IMR-90 (cell line): ENCODE measurements at regions not wholly inside any gene's neighbourhood (a gene's known extent, or its start where the extent isn't known, plus 50 kb on each side); places are given as distances from the start of the nearest gene placed in this dataset.

ENCODE experiments used
- ATAC-seq: fragments of 200-7000 bp; cut with Tn5 transposase; 2 replicates; pipeline ENCODE4 v1.9.1; 2020; ENCODE audit warnings: low read depth, mild to moderate bottlenecking, moderate library complexity
- BruUV-seq: library from RNA; stranded (reverse); fragments of 400-500 nt; replicated peaks from 2 replicates; lab custom pipeline; 2021; lab: Mats Ljungman, UMichigan
- CTCF ChIA-PET: fragments of 300-600 bp; formaldehyde crosslinking; extraction: SDS; loops from one replicate; lab custom pipeline; 2021; ENCODE audit warnings: antibody characterized with exemption; lab: Yijun Ruan, JAX
- POLR2A ChIA-PET: fragments of 300-600 bp; sonication (Branson Sonifier 250); formaldehyde crosslinking; loops from one replicate; lab custom pipeline; 2022; ENCODE audit warnings: antibody characterized with exemption; ENCODE audit not compliant: unreplicated experiment; lab: Charles Lee
- DNase-seq: peaks from one replicate; pipeline ENCODE4 v3.0.0; 2013
- H2AFZ ChIP-seq: replicated peaks from 2 replicates; pipeline ENCODE3; 2013; ENCODE audit warnings: low read length, mild to moderate bottlenecking; ENCODE audit not compliant: poor library complexity
- H2AK5ac ChIP-seq: 2 replicates; pipeline ENCODE4 v1.6.1; 2013; ENCODE audit warnings: low read depth, low read length, inconsistent platforms
- H2AK9ac ChIP-seq: replicated peaks from 2 replicates; pipeline ENCODE3; 2013; ENCODE audit warnings: mild to moderate bottlenecking, low read depth, low read length, moderate library complexity; ENCODE audit not compliant: poor library complexity
- H2BK120ac ChIP-seq: 2 replicates; pipeline ENCODE4 v1.6.1; 2013; ENCODE audit warnings: low read depth, low read length, inconsistent platforms
- H2BK15ac ChIP-seq: 3 replicates; pipeline ENCODE4 v1.6.1; 2013; ENCODE audit warnings: low read depth, low read length, inconsistent platforms
- H2BK20ac ChIP-seq: 2 replicates; pipeline ENCODE4 v1.6.1; 2013; ENCODE audit warnings: low read depth, mild to moderate bottlenecking, inconsistent platforms, low read length, moderate library complexity
- H2BK5ac ChIP-seq: 2 replicates; pipeline ENCODE4 v1.6.1; 2013; ENCODE audit warnings: mild to moderate bottlenecking, low read depth, low read length, inconsistent platforms; ENCODE audit not compliant: poor library complexity, severe bottlenecking
- H3K14ac ChIP-seq: replicated peaks from 2 replicates; pipeline ENCODE4 v1.6.1; 2013; ENCODE audit warnings: low read depth, low read length, inconsistent platforms
- H3K18ac ChIP-seq: 2 replicates; pipeline ENCODE4 v1.6.1; 2013; ENCODE audit warnings: low read depth, low read length, control low read depth
- H3K23ac ChIP-seq: 2 replicates; pipeline ENCODE4 v1.6.1; 2013; ENCODE audit warnings: low read depth, low read length, inconsistent platforms
- H3K27ac ChIP-seq: 2 replicates; pipeline ENCODE4 v1.5.1; 2013; ENCODE audit warnings: mild to moderate bottlenecking, control low read depth, low read length; ENCODE audit not compliant: insufficient read depth
- H3K27me3 ChIP-seq: 2 replicates; pipeline ENCODE4 v1.6.1; 2013; ENCODE audit warnings: low read length; ENCODE audit not compliant: control insufficient read depth, insufficient read depth
- H3K36me3 ChIP-seq: 2 replicates; pipeline ENCODE4 v1.6.1; 2013; ENCODE audit warnings: low read length, mixed read lengths; ENCODE audit not compliant: control insufficient read depth, insufficient read depth
- H3K4ac ChIP-seq: 2 replicates; pipeline ENCODE4 v1.6.1; 2013; ENCODE audit warnings: low read depth, low read length, inconsistent platforms
- H3K4me1 ChIP-seq: 2 replicates; pipeline ENCODE4 v1.6.1; 2013; ENCODE audit warnings: low read length, mixed read lengths; ENCODE audit not compliant: control insufficient read depth, insufficient read depth
- H3K4me2 ChIP-seq: 2 replicates; pipeline ENCODE4 v1.6.1; 2013; ENCODE audit warnings: low read depth, mild to moderate bottlenecking, control low read depth, low read length, moderate library complexity
- H3K4me3 ChIP-seq: 2 replicates; pipeline ENCODE4 v1.5.1; 2013; ENCODE audit warnings: low read depth, mild to moderate bottlenecking, control low read depth, low read length, moderate library complexity; ENCODE audit not compliant: insufficient read depth
- H3K56ac ChIP-seq: 2 replicates; pipeline ENCODE4 v1.6.1; 2013; ENCODE audit warnings: low read length, inconsistent platforms; ENCODE audit not compliant: insufficient read depth; ENCODE audit errors: extremely low read depth
- H3K79me1 ChIP-seq, 2 experiments: 2 replicates each; pipeline ENCODE4 v1.6.1; 2013; ENCODE audit warnings: low read length in 2 of 2, inconsistent platforms in 1 of 2, low read depth in 1 of 2
- H3K9ac ChIP-seq: 2 replicates; pipeline ENCODE4 v1.6.1; 2013; ENCODE audit warnings: low read depth, low read length, control low read depth
- H3K9me1 ChIP-seq: 2 replicates; pipeline ENCODE4 v1.6.1; 2013; ENCODE audit warnings: low read length, inconsistent platforms; ENCODE audit not compliant: insufficient read depth
- H3K9me3 ChIP-seq: 2 replicates; pipeline ENCODE4 v1.6.1; 2013; ENCODE audit warnings: low read length; ENCODE audit not compliant: control insufficient read depth, insufficient read depth
- H4K20me1 ChIP-seq: 2 replicates; pipeline ENCODE4 v1.6.1; 2013; ENCODE audit warnings: low read length, inconsistent platforms; ENCODE audit not compliant: insufficient read depth
- H4K5ac ChIP-seq: 2 replicates; pipeline ENCODE4 v1.6.1; 2013; ENCODE audit warnings: mild to moderate bottlenecking, low read depth, low read length, control low read depth
- H4K8ac ChIP-seq, 2 experiments: 2 replicates each; pipeline ENCODE4 v1.6.1; 2013; ENCODE audit warnings: low read depth in 2 of 2, low read length in 2 of 2, control low read depth in 1 of 2, inconsistent platforms in 1 of 2
- H4K91ac ChIP-seq: 2 replicates; pipeline ENCODE4 v1.6.1; 2013; ENCODE audit warnings: low read depth, low read length, inconsistent platforms; ENCODE audit not compliant: insufficient read depth
- CHD1 ChIP-seq: IDR thresholded peaks from 2 replicates; pipeline ENCODE4 v1.6.1; 2012; ENCODE audit warnings: low read depth, low read length, improper control_type of control experiment
- FOS ChIP-seq: fragments of 150-350 bp; IDR thresholded peaks from 2 replicates; pipeline ENCODE4 v1.6.1; 2016; ENCODE audit warnings: low read depth, low read length
- MXI1 ChIP-seq: IDR thresholded peaks from 2 replicates; pipeline ENCODE4 v1.6.1; 2012; ENCODE audit warnings: low read depth, mild to moderate bottlenecking, low read length, moderate library complexity, borderline replicate concordance
- SMC3 ChIP-seq: fragments of 150-350 bp; IDR thresholded peaks from 2 replicates; pipeline ENCODE4 v1.6.1; 2016; ENCODE audit warnings: low read depth, mild to moderate bottlenecking, antibody characterized with exemption, low read length, moderate library complexity
- WGBS, 2 experiments: methylation state at CpG; one replicate each; pipeline versions ENCODE4 v1.1.5 to v1.1.7; 2013; ENCODE audit warnings: missing lambda C conversion rate in 2 of 2; ENCODE audit not compliant: insufficient read length in 1 of 2; ENCODE audit errors: extremely low coverage in 2 of 2; 5-methylcytosine and 5-hydroxymethylcytosine counted together
- dilution Hi-C: fragments of 300-500 bp; cut with HindIII; formaldehyde crosslinking; loops from one replicate; pipeline ENCODE4 v1.14.3; 2018; ENCODE audit warnings: low sequenced_read_pairs; ENCODE audit not compliant: unreplicated experiment
- in situ Hi-C: fragments of 300-500 bp; cut with MboI; formaldehyde crosslinking; loops from 3 replicates; pipeline ENCODE4 v1.14.3; 2019; ENCODE audit warnings: low sequenced_read_pairs, inconsistent platforms, mixed read lengths
- intact Hi-C: fragments of 100-400 bp; cut with micrococcal nuclease; formaldehyde crosslinking; loops from 2 replicates; pipeline ENCODE4 v1.10.0; 2022
- TF ChIP-seq, protein P1 (sequence below): fragments of 150-350 bp; IDR thresholded peaks from 2 replicates; pipeline ENCODE4 v1.6.1; 2017; ENCODE audit warnings: mild to moderate bottlenecking, antibody characterized with exemption, low read length, low read depth

GRCh38 chr9:38176251-38176650 lies 107.2 kb upstream of the SHB start:
- H3K18ac ChIP-seq, result no peak overlapping the region
- H3K56ac ChIP-seq, result no peak overlapping the region
- TF ChIP-seq SMC3, result no peak
- no peak for TF ChIP-seq MXI1
- no peak for TF ChIP-seq FOS
- no peak for TF ChIP-seq CHD1
- TF ChIP-seq, protein P1, sequence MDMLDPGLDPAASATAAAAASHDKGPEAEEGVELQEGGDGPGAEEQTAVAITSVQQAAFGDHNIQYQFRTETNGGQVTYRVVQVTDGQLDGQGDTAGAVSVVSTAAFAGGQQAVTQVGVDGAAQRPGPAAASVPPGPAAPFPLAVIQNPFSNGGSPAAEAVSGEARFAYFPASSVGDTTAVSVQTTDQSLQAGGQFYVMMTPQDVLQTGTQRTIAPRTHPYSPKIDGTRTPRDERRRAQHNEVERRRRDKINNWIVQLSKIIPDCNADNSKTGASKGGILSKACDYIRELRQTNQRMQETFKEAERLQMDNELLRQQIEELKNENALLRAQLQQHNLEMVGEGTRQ, result no peak
- H3K27ac ChIP-seq, result no peak overlapping the region
- POLR2A ChIA-PET, result no interaction called here
- no peak for DNase-seq
- peaks cover 9% of the 10 kb centered on the region; the same call in 1 of the 2 replicates for H3K27me3 ChIP-seq
- CTCF ChIA-PET, result no interaction called here
- H2BK20ac ChIP-seq, result no peak overlapping the region
- H2AK9ac ChIP-seq, result no peak overlapping the region
- ATAC-seq, result no peak
- BruUV-seq, result no TSS peak
- no peak overlapping the region for H4K91ac ChIP-seq
- H3K9ac ChIP-seq, result no peak overlapping the region
- WGBS, 2 experiments, result no CpG with 5 or more reads among the region's 1 CpG
- no peak overlapping the region for H3K4me3 ChIP-seq
- intact Hi-C loops, result no loop called here
- dilution Hi-C loops, result no loop called here
- no peak overlapping the region for H3K4ac ChIP-seq
- H3K4me2 ChIP-seq, result no peak overlapping the region
- H4K8ac ChIP-seq, result no peak overlapping the region
- in situ Hi-C loops, result no loop called here
- no peaks in the 10 kb centered on the region for H3K9me1 ChIP-seq
- H3K23ac ChIP-seq, result no peak overlapping the region
- no peaks in the 10 kb centered on the region for H3K79me1 ChIP-seq
- no peak overlapping the region for H4K5ac ChIP-seq
- H3K14ac ChIP-seq, result no peak overlapping the region
- H2AFZ ChIP-seq, result no peak overlapping the region
- H3K36me3 ChIP-seq, result no peaks in the 10 kb centered on the region
- H2AK5ac ChIP-seq, result no peak overlapping the region
- no peak overlapping the region for H2BK15ac ChIP-seq
- no peak overlapping the region for H2BK120ac ChIP-seq
- H3K4me1 ChIP-seq, result no peaks in the 10 kb centered on the region
- H3K9me3 ChIP-seq, result no peaks in the 10 kb centered on the region
- no peak overlapping the region for H2BK5ac ChIP-seq
- H4K20me1 ChIP-seq, result no peaks in the 10 kb centered on the region
